LNCAP (cell line): ENCODE measurements at regions not wholly inside any gene's neighbourhood (a gene's known extent, or its start where the extent isn't known, plus 50 kb on each side); places are given as distances from the start of the nearest gene placed in this dataset.

Source experiments
- TF ChIP-seq, protein P1 (sequence below): fragments of 450-650 bp; IDR thresholded peaks from 2 replicates; pipeline ENCODE4 v1.5.1; 2017; ENCODE audit warnings: mild to moderate bottlenecking

- TF ChIP-seq, protein P1, sequence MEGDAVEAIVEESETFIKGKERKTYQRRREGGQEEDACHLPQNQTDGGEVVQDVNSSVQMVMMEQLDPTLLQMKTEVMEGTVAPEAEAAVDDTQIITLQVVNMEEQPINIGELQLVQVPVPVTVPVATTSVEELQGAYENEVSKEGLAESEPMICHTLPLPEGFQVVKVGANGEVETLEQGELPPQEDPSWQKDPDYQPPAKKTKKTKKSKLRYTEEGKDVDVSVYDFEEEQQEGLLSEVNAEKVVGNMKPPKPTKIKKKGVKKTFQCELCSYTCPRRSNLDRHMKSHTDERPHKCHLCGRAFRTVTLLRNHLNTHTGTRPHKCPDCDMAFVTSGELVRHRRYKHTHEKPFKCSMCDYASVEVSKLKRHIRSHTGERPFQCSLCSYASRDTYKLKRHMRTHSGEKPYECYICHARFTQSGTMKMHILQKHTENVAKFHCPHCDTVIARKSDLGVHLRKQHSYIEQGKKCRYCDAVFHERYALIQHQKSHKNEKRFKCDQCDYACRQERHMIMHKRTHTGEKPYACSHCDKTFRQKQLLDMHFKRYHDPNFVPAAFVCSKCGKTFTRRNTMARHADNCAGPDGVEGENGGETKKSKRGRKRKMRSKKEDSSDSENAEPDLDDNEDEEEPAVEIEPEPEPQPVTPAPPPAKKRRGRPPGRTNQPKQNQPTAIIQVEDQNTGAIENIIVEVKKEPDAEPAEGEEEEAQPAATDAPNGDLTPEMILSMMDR, result no peak
Measured at GRCh38 chr2:207255565-207256470, 90.1 kb upstream of the KLF7 start.

DNA sequence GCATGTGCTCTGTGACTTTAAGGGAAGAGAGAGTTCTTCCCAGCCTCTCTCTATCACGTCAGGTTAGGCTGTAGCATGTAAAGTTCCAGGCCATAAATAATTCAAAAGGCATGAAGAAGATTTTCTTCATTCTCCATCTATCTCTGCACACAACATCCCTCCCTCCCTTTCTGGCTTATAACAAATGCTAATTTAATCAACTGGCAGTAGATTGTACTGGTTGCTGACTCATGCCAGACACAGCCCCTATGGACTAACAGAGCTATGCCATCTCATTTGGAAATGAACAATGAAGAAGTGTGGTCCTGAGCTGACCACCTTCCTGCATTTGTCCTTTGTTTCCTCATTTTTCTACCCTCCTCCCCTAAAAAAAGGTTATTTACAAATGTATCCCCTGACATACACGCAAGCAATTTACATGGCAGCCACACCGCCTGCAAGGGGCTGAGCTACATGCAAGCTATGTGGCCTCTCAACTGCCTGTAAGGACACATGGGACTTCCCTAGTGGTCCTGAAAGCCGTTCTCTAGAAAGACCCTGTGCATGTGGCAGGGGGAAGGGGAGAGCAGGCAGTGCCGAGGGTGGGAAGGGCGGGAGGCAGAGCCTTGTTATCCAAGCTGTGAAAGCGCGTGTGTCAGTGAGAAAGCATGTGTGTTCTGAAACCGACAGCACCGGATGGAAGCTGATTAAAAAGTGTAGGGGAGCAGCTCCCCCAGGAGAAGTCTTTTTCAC, 90.9 kb upstream of the KLF7 start:
- TF ChIP-seq, protein P1, result no peak

GRCh38 chr2:207257251-207258250, 91.8 kb upstream of the KLF7 start:
- TF ChIP-seq, protein P1, result no peak

- TF ChIP-seq, protein P1, result no peak
Measured at GRCh38 chr2:207258263-207258991, 92.7 kb upstream of the KLF7 start.

DNA sequence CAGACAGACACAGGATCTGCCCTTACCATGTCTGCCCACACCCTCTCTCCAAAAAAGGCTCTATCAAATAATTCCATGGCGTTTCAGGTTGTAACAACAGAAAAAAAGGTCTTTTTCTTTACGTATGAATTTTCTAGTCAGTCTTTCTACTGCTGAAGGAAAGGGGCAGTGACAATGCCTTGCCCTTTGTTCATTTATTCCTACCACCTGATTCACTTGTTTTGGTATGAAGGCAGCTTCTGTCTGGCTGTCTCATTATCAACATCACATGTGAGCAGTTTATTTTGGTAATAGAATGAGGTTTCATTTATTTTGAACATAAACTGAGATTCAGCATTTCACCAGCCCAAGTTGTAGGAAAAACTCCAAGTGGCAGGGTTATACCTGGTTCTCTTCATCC, 94.3 kb upstream of the KLF7 start:
- TF ChIP-seq, protein P1, result no peak

DNA sequence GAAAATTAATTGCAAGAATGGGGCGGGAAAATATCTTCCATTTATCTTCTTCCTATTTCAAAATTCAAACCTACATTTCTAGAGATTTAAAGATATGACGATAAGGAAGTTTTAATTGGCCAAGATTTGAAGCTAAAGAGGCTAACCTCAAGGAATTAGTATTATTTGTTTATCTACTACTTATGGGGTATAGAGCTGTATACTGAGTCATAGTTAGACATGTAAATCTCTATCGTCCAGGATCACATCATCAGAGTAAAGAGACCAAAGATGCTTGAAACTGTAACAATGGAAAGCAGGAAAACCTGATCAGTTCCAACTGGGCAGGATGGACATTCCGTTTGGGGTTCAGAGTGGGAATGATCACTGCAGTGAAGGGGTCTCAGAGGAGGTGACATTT, 95.2 kb upstream of the KLF7 start:
- TF ChIP-seq, protein P1, result no peak
